Endothelial cell of hepatic sinusoid (primary cell): ENCODE measurements at regions not wholly inside any gene's neighbourhood (a gene's known extent, or its start where the extent isn't known, plus 50 kb on each side); places are given as distances from the start of the nearest gene placed in this dataset.

Source experiments
- in situ Hi-C: cut with HindIII; loops from 2 replicates; pipeline ENCODE4 v1.10.0; 2017; ENCODE audit warnings: low sequenced_read_pairs

- in situ Hi-C loops: no loop called here
Measured at GRCh38 chr20:36102809-36103596, 51.5 kb upstream of the EPB41L1 start.

- in situ Hi-C loops: no loop called here
Measured at GRCh38 chr20:36104244-36104643, 50.3 kb upstream of the EPB41L1 start.
